Body of pancreas (tissue), 4 donors: ENCODE measurements at regions not wholly inside any gene's neighbourhood (a gene's known extent, or its start where the extent isn't known, plus 50 kb on each side); places are given as distances from the start of the nearest gene placed in this dataset.

Source experiments
- POLR2A ChIP-seq, 3 donors: fragments of 450-650 bp; IDR thresholded peaks; one replicate each; pipeline ENCODE4 v1.6.1; 2016; ENCODE audit warnings: antibody characterized with exemption in 3 of 3, mild to moderate bottlenecking in 2 of 3
- TF ChIP-seq, protein P1 (sequence below), 7 experiments: fragments of 450-650 bp in 4 of 7; fragments of 200-600 bp in 3 of 7; sonication (generic) in 3 of 7; IDR thresholded peaks; one replicate each; pipeline ENCODE4 v1.5.1; 2016 to 2019; ENCODE audit warnings: antibody characterized with exemption in 7 of 7

DNA sequence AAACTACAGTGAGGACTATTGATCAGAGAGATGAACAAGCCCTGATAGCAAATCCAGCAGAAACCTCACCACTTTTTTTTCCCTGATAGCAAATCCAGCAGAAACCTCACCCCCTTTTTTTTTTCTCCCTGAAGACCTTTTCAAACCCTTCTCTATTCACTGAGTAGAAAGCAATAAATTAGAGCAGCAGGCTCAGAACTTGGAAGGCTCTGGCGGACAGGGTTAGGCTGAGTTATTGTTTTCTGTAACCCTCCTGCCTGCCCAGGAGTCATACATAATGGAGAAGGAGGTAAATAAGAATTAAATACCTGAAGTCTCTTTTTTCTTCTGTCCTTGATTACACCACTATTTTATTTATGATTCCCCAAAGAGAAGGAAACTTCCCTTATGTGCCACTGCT, 136.3 kb upstream of the SNX2 start:
- TF ChIP-seq, protein P1, sequence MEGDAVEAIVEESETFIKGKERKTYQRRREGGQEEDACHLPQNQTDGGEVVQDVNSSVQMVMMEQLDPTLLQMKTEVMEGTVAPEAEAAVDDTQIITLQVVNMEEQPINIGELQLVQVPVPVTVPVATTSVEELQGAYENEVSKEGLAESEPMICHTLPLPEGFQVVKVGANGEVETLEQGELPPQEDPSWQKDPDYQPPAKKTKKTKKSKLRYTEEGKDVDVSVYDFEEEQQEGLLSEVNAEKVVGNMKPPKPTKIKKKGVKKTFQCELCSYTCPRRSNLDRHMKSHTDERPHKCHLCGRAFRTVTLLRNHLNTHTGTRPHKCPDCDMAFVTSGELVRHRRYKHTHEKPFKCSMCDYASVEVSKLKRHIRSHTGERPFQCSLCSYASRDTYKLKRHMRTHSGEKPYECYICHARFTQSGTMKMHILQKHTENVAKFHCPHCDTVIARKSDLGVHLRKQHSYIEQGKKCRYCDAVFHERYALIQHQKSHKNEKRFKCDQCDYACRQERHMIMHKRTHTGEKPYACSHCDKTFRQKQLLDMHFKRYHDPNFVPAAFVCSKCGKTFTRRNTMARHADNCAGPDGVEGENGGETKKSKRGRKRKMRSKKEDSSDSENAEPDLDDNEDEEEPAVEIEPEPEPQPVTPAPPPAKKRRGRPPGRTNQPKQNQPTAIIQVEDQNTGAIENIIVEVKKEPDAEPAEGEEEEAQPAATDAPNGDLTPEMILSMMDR (IDR thresholded peaks at IDR 0.05): no peak
- TF ChIP-seq POLR2A (IDR thresholded peaks at IDR 0.05): no peak
